Neuronal stem cell (in vitro differentiated cells): ENCODE measurements at regions not wholly inside any gene's neighbourhood (a gene's known extent, or its start where the extent isn't known, plus 50 kb on each side); places are given as distances from the start of the nearest gene placed in this dataset.

Experiments used
- DNase-seq: peaks from one replicate; pipeline ENCODE4 v3.0.0-alpha.2; 2013; ENCODE audit warnings: low spot score
- H2AFZ ChIP-seq: one replicate; pipeline ENCODE4 v1.6.1; 2013; ENCODE audit warnings: mild to moderate bottlenecking, low read length, inconsistent platforms
- H2AK5ac ChIP-seq: 2 replicates; pipeline ENCODE4 v1.6.1; 2013; ENCODE audit warnings: low read depth, mild to moderate bottlenecking, inconsistent platforms, low read length, moderate library complexity, mixed read lengths
- H2BK120ac ChIP-seq: 2 replicates; pipeline ENCODE4 v1.6.1; 2013; ENCODE audit warnings: low read depth, mild to moderate bottlenecking, inconsistent platforms, low read length, moderate library complexity, mixed read lengths
- H2BK12ac ChIP-seq: one replicate; pipeline ENCODE4 v1.6.1; 2013; ENCODE audit warnings: low read length, inconsistent platforms
- H2BK15ac ChIP-seq: 2 replicates; pipeline ENCODE4 v1.6.1; 2013; ENCODE audit warnings: mild to moderate bottlenecking, low read length, inconsistent platforms, mixed read lengths
- H2BK5ac ChIP-seq: one replicate; pipeline ENCODE4 v1.6.1; 2013; ENCODE audit warnings: inconsistent platforms, mild to moderate bottlenecking, low read length, moderate library complexity
- H3K14ac ChIP-seq: one replicate; pipeline ENCODE4 v1.6.1; 2013; ENCODE audit warnings: low read length, inconsistent platforms
- H3K18ac ChIP-seq: 2 replicates; pipeline ENCODE4 v1.6.1; 2013; ENCODE audit warnings: low read length, inconsistent platforms
- H3K23ac ChIP-seq: 2 replicates; pipeline ENCODE4 v1.6.1; 2013; ENCODE audit warnings: low read depth, mild to moderate bottlenecking, mixed read lengths, low read length, inconsistent platforms; ENCODE audit not compliant: poor library complexity
- H3K27ac ChIP-seq: replicated peaks from 3 replicates; pipeline ENCODE4 v1.5.1; 2013; ENCODE audit warnings: low read length, inconsistent platforms
- H3K27me3 ChIP-seq, 3 experiments: 2 replicates each; pipeline ENCODE4 v1.6.1; 2013; ENCODE audit warnings: low read length in 3 of 3, mild to moderate bottlenecking in 2 of 3, inconsistent platforms in 1 of 3, low read depth in 1 of 3, mixed read lengths in 1 of 3, moderate library complexity in 1 of 3; ENCODE audit not compliant: control insufficient read depth in 3 of 3, insufficient read depth in 3 of 3
- H3K36me3 ChIP-seq, 2 donors: replicated peaks in 1 of 2; 2 replicates each; pipeline ENCODE4 v1.6.1; 2013; ENCODE audit warnings: low read length in 2 of 2; ENCODE audit not compliant: control insufficient read depth in 2 of 2, insufficient read depth in 2 of 2
- H3K4ac ChIP-seq: 2 replicates; pipeline ENCODE4 v1.6.1; 2013; ENCODE audit warnings: inconsistent platforms, mild to moderate bottlenecking, low read length, moderate library complexity
- H3K4me1 ChIP-seq, 2 donors: 1 replicate in 1 of 2; 2 replicates in 1 of 2; pipeline ENCODE4 v1.6.1; 2013; ENCODE audit warnings: low read length in 2 of 2, low read depth in 1 of 2; ENCODE audit not compliant: control insufficient read depth in 2 of 2, insufficient read depth in 1 of 2
- H3K4me2 ChIP-seq: one replicate; pipeline ENCODE4 v1.6.1; 2013; ENCODE audit warnings: mild to moderate bottlenecking, low read length, inconsistent platforms; ENCODE audit not compliant: insufficient read depth, poor library complexity, severe bottlenecking
- H3K4me3 ChIP-seq, 2 donors: 2 replicates each; pipeline ENCODE4 v1.5.1; 2013; ENCODE audit warnings: low read length in 2 of 2, mild to moderate bottlenecking in 2 of 2, inconsistent platforms in 1 of 2, moderate library complexity in 1 of 2
- H3K79me1 ChIP-seq: one replicate; pipeline ENCODE4 v1.6.1; 2013; ENCODE audit warnings: low read depth, mild to moderate bottlenecking, inconsistent platforms, low read length, moderate library complexity
- H3K9ac ChIP-seq: one replicate; pipeline ENCODE4 v1.6.1; 2013; ENCODE audit warnings: mild to moderate bottlenecking, low read depth, low read length, inconsistent platforms; ENCODE audit not compliant: poor library complexity
- H3K9me3 ChIP-seq, 2 donors: replicated peaks in 1 of 2; 2 replicates each; pipeline versions ENCODE3 to v1.6.1; 2013; ENCODE audit warnings: low read length in 2 of 2, mild to moderate bottlenecking in 2 of 2, inconsistent platforms in 1 of 2, low read depth in 1 of 2, mixed read lengths in 1 of 2, moderate library complexity in 1 of 2; ENCODE audit not compliant: control insufficient read depth in 2 of 2, insufficient read depth in 1 of 2
- H4K8ac ChIP-seq: one replicate; pipeline ENCODE4 v1.6.1; 2013; ENCODE audit warnings: low read depth, mild to moderate bottlenecking, inconsistent platforms, low read length, moderate library complexity
- H4K91ac ChIP-seq: one replicate; pipeline ENCODE4 v1.6.1; 2013; ENCODE audit warnings: low read length, low read depth, mild to moderate bottlenecking, inconsistent platforms; ENCODE audit not compliant: poor library complexity
- WGBS, 2 donors: extraction: QIAGEN DNeasy Blood & Tissue Kit; methylation state at CpG; one replicate each; pipeline ENCODE4 v1.1.7; 2013; ENCODE audit warnings: missing lambda C conversion rate in 2 of 2, mixed read lengths in 1 of 2; ENCODE audit not compliant: insufficient read length in 2 of 2, insufficient replicate concordance in 1 of 2; ENCODE audit errors: extremely low coverage in 2 of 2; 5-methylcytosine and 5-hydroxymethylcytosine counted together

- no peaks in the 10 kb centered on the region for H3K27me3 ChIP-seq
- no peak overlapping the region for H2AK5ac ChIP-seq
- no peak overlapping the region for H3K14ac ChIP-seq
- H4K8ac ChIP-seq: no peak overlapping the region
- no peak overlapping the region for H2AFZ ChIP-seq
- no peak overlapping the region for H2BK120ac ChIP-seq
- no peak overlapping the region for H3K4ac ChIP-seq
- H3K23ac ChIP-seq: no peak overlapping the region
- H3K27ac ChIP-seq: no peak overlapping the region
- no CpG with 5 or more reads among the region's 3 CpGs for WGBS, 2 donors
- H3K36me3 ChIP-seq: no peaks in the 10 kb centered on the region
- no peak overlapping the region for H3K4me2 ChIP-seq
- no peak overlapping the region for H2BK15ac ChIP-seq
- no peak for DNase-seq
- H4K91ac ChIP-seq: no peak overlapping the region
- H3K4me1 ChIP-seq: peaks cover 0 to 3% of the 10 kb centered on the region in 2 donors
- no peak overlapping the region for H3K18ac ChIP-seq
- no peaks in the 10 kb centered on the region for H3K79me1 ChIP-seq
- no peak overlapping the region for H2BK5ac ChIP-seq
- H3K4me3 ChIP-seq: no peak overlapping the region
- no peak overlapping the region for H2BK12ac ChIP-seq
- no peaks in the 10 kb centered on the region for H3K9me3 ChIP-seq
- no peak overlapping the region for H3K9ac ChIP-seq
Measured at GRCh38 chr16:16988963-16989362, 481.8 kb downstream of the XYLT1 start.

- no peak overlapping the region for H3K23ac ChIP-seq
- WGBS, 2 donors: no CpG with 5 or more reads among the region's 4 CpGs
Measured at GRCh38 chr16:16989368-16989767, 481.4 kb downstream of the XYLT1 start.

GRCh38 chr16:16991711-16992110 lies 479.0 kb downstream of the XYLT1 start:
- WGBS, 2 donors: no CpG with 5 or more reads among the region's 4 CpGs

More at GRCh38 chr16:16989368-16989767, 481.4 kb downstream of the XYLT1 start:
- H3K79me1 ChIP-seq: no peaks in the 10 kb centered on the region
- H3K14ac ChIP-seq: no peak overlapping the region
- no peak overlapping the region for H3K18ac ChIP-seq
- no peak overlapping the region for H3K9ac ChIP-seq
- no peaks in the 10 kb centered on the region for H3K9me3 ChIP-seq
- H2AK5ac ChIP-seq: no peak overlapping the region
- no peak overlapping the region for H2BK12ac ChIP-seq
- no peak overlapping the region for H2BK5ac ChIP-seq
- no peak overlapping the region for H3K4me2 ChIP-seq
- no peak overlapping the region for H2BK120ac ChIP-seq
- H3K4me1 ChIP-seq: peaks cover 0 to 3% of the 10 kb centered on the region in 2 donors
- H3K36me3 ChIP-seq: no peaks in the 10 kb centered on the region
- DNase-seq: no peak
- H4K91ac ChIP-seq: no peak overlapping the region
- no peak overlapping the region for H2BK15ac ChIP-seq
- H3K4me3 ChIP-seq: no peak overlapping the region
- H4K8ac ChIP-seq: no peak overlapping the region
- no peak overlapping the region for H3K27ac ChIP-seq
- no peak overlapping the region for H2AFZ ChIP-seq
- H3K4ac ChIP-seq: no peak overlapping the region
- no peaks in the 10 kb centered on the region for H3K27me3 ChIP-seq

GRCh38 chr16:16992975-16993765 lies 477.6 kb downstream of the XYLT1 start:
- Histone ChIP-seq H3K4me1 (peaks cover 0 to 7% of the 10 kb centered on the region in 2 donors), H3K27ac (no peak overlapping the region), H3K4me2 (no peak overlapping the region), H3K9me3 (no peaks in the 10 kb centered on the region), H3K23ac (no peak overlapping the region), H2AFZ (peak overlapping the region; percentile 5), H3K27me3 (no peaks in the 10 kb centered on the region), H2BK15ac (no peak overlapping the region), H4K8ac (no peak overlapping the region), H2AK5ac (no peak overlapping the region), H4K91ac (no peak overlapping the region), H3K36me3 (no peaks in the 10 kb centered on the region), H3K9ac (no peak overlapping the region), H3K14ac (no peak overlapping the region), H2BK12ac (no peak overlapping the region), H2BK120ac (no peak overlapping the region), H3K4ac (no peak overlapping the region), H2BK5ac (no peak overlapping the region), H3K18ac (peak overlapping the region; percentile 81), H3K79me1 (no peaks in the 10 kb centered on the region), H3K4me3 (no peak overlapping the region)
- no peak for DNase-seq
- WGBS, 2 donors: no CpG with 5 or more reads among the region's 13 CpGs

More at GRCh38 chr16:16991711-16992110, 479.0 kb downstream of the XYLT1 start:
- Histone ChIP-seq H2BK15ac (no peak overlapping the region), H3K79me1 (no peaks in the 10 kb centered on the region), H2BK12ac (no peak overlapping the region), H3K9me3 (no peaks in the 10 kb centered on the region), H3K23ac (no peak overlapping the region), H3K9ac (no peak overlapping the region), H3K14ac (no peak overlapping the region), H3K4me3 (no peak overlapping the region), H3K27me3 (no peaks in the 10 kb centered on the region), H3K4me1 (peaks cover 0 to 5% of the 10 kb centered on the region in 2 donors), H3K18ac (no peak overlapping the region), H4K8ac (no peak overlapping the region), H2AK5ac (no peak overlapping the region), H3K27ac (no peak overlapping the region), H3K4ac (no peak overlapping the region), H3K4me2 (no peak overlapping the region), H4K91ac (no peak overlapping the region), H2BK5ac (no peak overlapping the region), H2BK120ac (no peak overlapping the region), H3K36me3 (no peaks in the 10 kb centered on the region), H2AFZ (no peak overlapping the region)
- no peak for DNase-seq
